Activated B cell treated with CpG ODN at 0.5 μM for 24 hours (primary cell): ENCODE measurements at regions not wholly inside any gene's neighbourhood (a gene's known extent, or its start where the extent isn't known, plus 50 kb on each side); places are given as distances from the start of the nearest gene placed in this dataset.

ENCODE experiments used
- ATAC-seq: fragments of 200-7000 bp; cut with Tn5 transposase; one replicate; pipeline ENCODE4 v1.10.0; 2021; ENCODE audit warnings: low read depth, mild to moderate bottlenecking, moderate library complexity
- CTCF ChIA-PET: fragments of 350-600 bp; sonication (Branson Sonifier 250); formaldehyde crosslinking; loops from one replicate; lab custom pipeline; 2021; ENCODE audit warnings: antibody characterized with exemption; lab: Charles Lee
- POLR2A ChIA-PET: fragments of 350-600 bp; sonication (Branson Sonifier 250); formaldehyde crosslinking; loops from one replicate; lab custom pipeline; 2021; ENCODE audit warnings: antibody characterized with exemption; lab: Charles Lee
- DNase-seq: peaks from one replicate; pipeline ENCODE4 v3.0.0; 2022
- H3K27ac Mint-ChIP-seq: one replicate; pipeline ENCODE4 v1.8.0; 2020; ENCODE audit warnings: mixed read lengths
- H3K27me3 Mint-ChIP-seq: one replicate; pipeline ENCODE4 v1.8.0; 2021; ENCODE audit warnings: mixed read lengths
- H3K36me3 Mint-ChIP-seq: one replicate; pipeline ENCODE4 v1.8.0; 2021; ENCODE audit warnings: low read depth, mixed read lengths
- H3K4me1 Mint-ChIP-seq: one replicate; pipeline ENCODE4 v1.8.0; 2021; ENCODE audit warnings: mixed read lengths
- H3K4me3 Mint-ChIP-seq: one replicate; pipeline ENCODE4 v1.8.0; 2020; ENCODE audit warnings: mild to moderate bottlenecking, mixed read lengths
- H3K9me3 Mint-ChIP-seq: one replicate; pipeline ENCODE4 v1.8.0; 2020; ENCODE audit warnings: mixed read lengths
- intact Hi-C: fragments of 100-400 bp; cut with micrococcal nuclease; formaldehyde crosslinking; loops from one replicate; pipeline ENCODE4 v1.15.1; 2024
- TF ChIP-seq, protein P1 (sequence below): fragments of 200-600 bp; IDR thresholded peaks from one replicate; pipeline ENCODE4 v1.8.0; 2022; ENCODE audit warnings: antibody characterized with exemption, mild to moderate bottlenecking

DNA sequence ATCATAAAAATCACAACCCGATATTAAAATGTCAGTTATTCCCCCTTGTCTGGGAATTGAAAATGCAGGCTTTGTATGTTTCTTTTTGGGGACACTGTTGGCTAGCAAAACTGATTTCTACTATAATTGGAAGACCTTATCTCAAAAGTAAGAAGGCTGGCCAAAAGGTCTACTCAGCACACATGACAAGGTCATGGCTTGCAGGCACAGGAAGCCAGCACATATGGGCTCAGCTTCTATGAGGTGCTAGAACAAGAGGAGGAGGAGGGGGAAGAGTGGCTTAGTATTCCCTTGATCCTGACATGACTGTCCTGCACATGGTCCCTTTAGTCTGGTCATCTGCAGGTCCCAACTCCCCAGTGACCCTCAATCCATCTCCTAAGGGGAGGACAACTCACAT is 681.2 kb downstream of the SQOR start:
- intact Hi-C loops: no loop called here
- POLR2A ChIA-PET: no interaction called here
- DNase-seq: no peak
- no peak for ATAC-seq
- CTCF ChIA-PET: no interaction called here
- H3K4me3 Mint-ChIP-seq: no peak overlapping the region
- no peaks in the 10 kb centered on the region for H3K36me3 Mint-ChIP-seq
- no peaks in the 10 kb centered on the region for H3K9me3 Mint-ChIP-seq
- H3K27ac Mint-ChIP-seq: no peak overlapping the region
- H3K4me1 Mint-ChIP-seq: no peaks in the 10 kb centered on the region
- TF ChIP-seq, protein P1, sequence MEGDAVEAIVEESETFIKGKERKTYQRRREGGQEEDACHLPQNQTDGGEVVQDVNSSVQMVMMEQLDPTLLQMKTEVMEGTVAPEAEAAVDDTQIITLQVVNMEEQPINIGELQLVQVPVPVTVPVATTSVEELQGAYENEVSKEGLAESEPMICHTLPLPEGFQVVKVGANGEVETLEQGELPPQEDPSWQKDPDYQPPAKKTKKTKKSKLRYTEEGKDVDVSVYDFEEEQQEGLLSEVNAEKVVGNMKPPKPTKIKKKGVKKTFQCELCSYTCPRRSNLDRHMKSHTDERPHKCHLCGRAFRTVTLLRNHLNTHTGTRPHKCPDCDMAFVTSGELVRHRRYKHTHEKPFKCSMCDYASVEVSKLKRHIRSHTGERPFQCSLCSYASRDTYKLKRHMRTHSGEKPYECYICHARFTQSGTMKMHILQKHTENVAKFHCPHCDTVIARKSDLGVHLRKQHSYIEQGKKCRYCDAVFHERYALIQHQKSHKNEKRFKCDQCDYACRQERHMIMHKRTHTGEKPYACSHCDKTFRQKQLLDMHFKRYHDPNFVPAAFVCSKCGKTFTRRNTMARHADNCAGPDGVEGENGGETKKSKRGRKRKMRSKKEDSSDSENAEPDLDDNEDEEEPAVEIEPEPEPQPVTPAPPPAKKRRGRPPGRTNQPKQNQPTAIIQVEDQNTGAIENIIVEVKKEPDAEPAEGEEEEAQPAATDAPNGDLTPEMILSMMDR: no peak
- H3K27me3 Mint-ChIP-seq: no peaks in the 10 kb centered on the region

DNA sequence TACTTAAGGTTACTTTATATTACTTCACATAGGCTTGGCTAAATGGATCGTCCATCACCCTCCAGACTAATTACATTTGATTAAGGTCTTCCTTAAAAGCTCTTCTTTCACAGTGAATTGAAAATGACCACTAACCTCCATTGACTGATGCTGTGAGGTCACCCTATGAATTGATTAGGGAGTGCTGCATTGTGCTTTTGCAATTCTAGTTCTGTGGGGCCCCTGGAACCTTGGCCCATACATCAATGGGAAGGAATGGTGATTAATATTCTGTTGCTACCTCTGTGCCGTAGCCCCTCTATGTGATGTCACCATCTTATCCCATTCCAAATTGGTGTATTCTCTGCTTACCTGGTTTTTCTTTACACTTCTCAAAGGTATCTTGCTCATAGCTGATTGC is 682.2 kb downstream of the SQOR start:
- Mint-ChIP-seq H3K27me3 (no peaks in the 10 kb centered on the region), H3K9me3 (no peaks in the 10 kb centered on the region), H3K4me3 (no peak overlapping the region), H3K36me3 (no peaks in the 10 kb centered on the region), H3K4me1 (no peaks in the 10 kb centered on the region), H3K27ac (no peak overlapping the region)
- TF ChIP-seq, protein P1: no peak
- intact Hi-C loops: no loop called here
- ChIA-PET CTCF (no interaction called here), POLR2A (no interaction called here)
- ATAC-seq: no peak
- DNase-seq: no peak

DNA sequence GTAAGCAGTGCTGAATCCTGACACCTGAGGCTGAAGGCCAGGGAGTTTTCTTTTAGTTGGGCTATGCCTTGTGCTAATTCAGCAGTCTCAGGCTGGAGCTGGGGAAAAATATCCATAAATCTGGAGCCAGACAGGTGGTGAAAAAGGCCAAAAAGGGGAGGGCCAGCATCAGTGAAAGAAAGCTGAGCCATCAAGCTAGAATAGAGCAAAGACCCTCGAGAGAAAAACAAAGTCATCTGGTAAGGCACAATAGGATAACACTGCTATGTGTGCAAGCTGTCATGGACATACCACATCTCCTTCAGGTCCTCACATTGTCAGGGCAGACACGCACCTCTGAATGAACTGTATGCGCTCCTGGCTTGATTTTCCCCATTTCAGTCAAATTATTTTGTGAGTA is 687.9 kb downstream of the SQOR start:
- no peaks in the 10 kb centered on the region for H3K27me3 Mint-ChIP-seq
- no peaks in the 10 kb centered on the region for H3K36me3 Mint-ChIP-seq
- POLR2A ChIA-PET: no interaction called here
- DNase-seq (no peak), ATAC-seq (no peak)
- no peak overlapping the region for H3K4me3 Mint-ChIP-seq
- H3K9me3 Mint-ChIP-seq: no peaks in the 10 kb centered on the region
- H3K27ac Mint-ChIP-seq: no peak overlapping the region
- TF ChIP-seq, protein P1: no peak
- no peaks in the 10 kb centered on the region for H3K4me1 Mint-ChIP-seq
- CTCF ChIA-PET: no interaction called here
- intact Hi-C loops: no loop called here

DNA sequence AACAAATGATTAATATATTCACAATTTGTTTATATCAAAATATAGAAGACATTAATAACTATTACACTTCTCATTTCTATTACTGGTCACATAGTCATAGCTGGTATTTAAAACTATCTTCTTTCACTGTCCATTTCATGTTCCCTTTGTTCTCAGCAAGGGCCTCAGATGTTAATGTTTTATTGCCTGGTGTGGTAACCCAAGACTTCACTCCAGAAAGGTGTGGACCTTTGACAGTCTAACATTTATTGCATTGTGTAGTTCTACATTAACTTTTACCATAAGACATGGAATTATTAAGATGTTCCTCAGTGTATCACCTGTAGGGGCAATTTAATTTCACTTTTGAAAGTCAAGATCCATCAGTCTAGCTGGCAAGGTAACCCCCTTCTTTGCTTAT is 691.3 kb downstream of the SQOR start:
- H3K27ac Mint-ChIP-seq: no peak overlapping the region
- intact Hi-C loops: no loop called here
- TF ChIP-seq, protein P1: no peak
- ATAC-seq (no peak), DNase-seq (no peak)
- no peaks in the 10 kb centered on the region for H3K27me3 Mint-ChIP-seq
- H3K36me3 Mint-ChIP-seq: no peaks in the 10 kb centered on the region
- no peaks in the 10 kb centered on the region for H3K4me1 Mint-ChIP-seq
- no peak overlapping the region for H3K4me3 Mint-ChIP-seq
- POLR2A ChIA-PET: no interaction called here
- H3K9me3 Mint-ChIP-seq: no peaks in the 10 kb centered on the region
- CTCF ChIA-PET: interaction anchor here (2.4 kb wide), 1 partner anchor 14 kb away, joined by 6 read pairs; no protein-coding TSS in a partner anchor

DNA sequence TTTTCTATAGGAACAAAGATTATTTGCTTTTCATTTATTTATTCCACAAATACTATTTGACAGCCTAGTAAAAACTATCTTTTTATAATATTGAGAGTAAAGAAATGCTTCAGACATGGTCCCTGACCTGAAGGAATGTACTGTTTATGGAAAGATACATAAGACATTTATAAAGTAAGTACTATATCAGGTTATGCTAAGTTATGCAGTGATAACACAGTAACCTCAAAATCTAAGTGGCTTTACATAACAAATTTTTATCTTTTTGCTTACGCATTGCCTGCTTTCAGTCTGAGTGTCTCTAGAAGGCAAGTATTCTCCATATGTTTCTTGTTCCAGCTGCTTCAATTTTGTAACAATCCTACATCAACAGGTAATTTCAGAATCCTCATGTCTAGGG is 694.0 kb downstream of the SQOR start:
- no peaks in the 10 kb centered on the region for H3K36me3 Mint-ChIP-seq
- POLR2A ChIA-PET: no interaction called here
- no peak overlapping the region for H3K4me3 Mint-ChIP-seq
- CTCF ChIA-PET: no interaction called here
- no peaks in the 10 kb centered on the region for H3K9me3 Mint-ChIP-seq
- intact Hi-C loops: no loop called here
- no peaks in the 10 kb centered on the region for H3K4me1 Mint-ChIP-seq
- TF ChIP-seq, protein P1: no peak
- H3K27ac Mint-ChIP-seq: no peak overlapping the region
- no peaks in the 10 kb centered on the region for H3K27me3 Mint-ChIP-seq
- ATAC-seq (no peak), DNase-seq (no peak)
